CD14-positive monocyte (primary cell): ENCODE measurements at regions not wholly inside any gene's neighbourhood (a gene's known extent, or its start where the extent isn't known, plus 50 kb on each side); places are given as distances from the start of the nearest gene placed in this dataset.

ENCODE experiments used
- DNase-seq, 3 donors: peaks; one replicate each; pipeline ENCODE4 v3.0.0-alpha.2; 2011 to 2022
- H2AFZ ChIP-seq: 2 replicates; pipeline ENCODE4 v1.6.0; 2012; ENCODE audit warnings: mild to moderate bottlenecking, low read depth, low read length, inconsistent platforms; ENCODE audit not compliant: insufficient read depth, poor library complexity, severe bottlenecking
- H3K27ac ChIP-seq, 2 donors: 1 replicate in 1 of 2; 2 replicates in 1 of 2; pipeline ENCODE4 v1.5.1; 2012 to 2013; ENCODE audit warnings: low read length in 2 of 2, control low read depth in 1 of 2, inconsistent platforms in 1 of 2, low read depth in 1 of 2, mild to moderate bottlenecking in 1 of 2
- H3K27me3 ChIP-seq, 2 donors: one replicate each; pipeline versions ENCODE4 v1.6.0 to v1.6.1; 2011 to 2013; ENCODE audit warnings: low read length in 2 of 2; ENCODE audit not compliant: control insufficient read depth in 2 of 2, insufficient read depth in 2 of 2
- H3K36me3 ChIP-seq, 2 donors: replicated peaks in 1 of 2; 1 replicate in 1 of 2; 2 replicates in 1 of 2; pipeline versions ENCODE4 v1.5.1 to v1.6.1; 2012 to 2013; ENCODE audit warnings: low read length in 2 of 2, control low read depth in 1 of 2, inconsistent platforms in 1 of 2, mild to moderate bottlenecking in 1 of 2; ENCODE audit not compliant: insufficient read depth in 2 of 2, control insufficient read depth in 1 of 2
- H3K4me1 ChIP-seq, 2 donors: 1 replicate in 1 of 2; 2 replicates in 1 of 2; pipeline versions ENCODE4 v1.5.1 to v1.6.1; 2012 to 2013; ENCODE audit warnings: low read length in 2 of 2, control low read depth in 1 of 2, inconsistent platforms in 1 of 2, mild to moderate bottlenecking in 1 of 2, moderate library complexity in 1 of 2; ENCODE audit not compliant: insufficient read depth in 2 of 2, control insufficient read depth in 1 of 2
- H3K4me2 ChIP-seq: replicated peaks from 2 replicates; pipeline ENCODE3; 2012; ENCODE audit warnings: low read length, moderate library complexity, mild to moderate bottlenecking; ENCODE audit not compliant: poor library complexity, severe bottlenecking; ENCODE audit errors: extremely low read depth
- H3K4me3 ChIP-seq, 3 experiments: fragments of 200-600 bp in 1 of 3; sonication (generic) in 1 of 3; replicated peaks in 1 of 3; 1 replicate in 2 of 3; 2 replicates in 1 of 3; pipeline ENCODE4 v1.5.1; 2011 to 2013; ENCODE audit warnings: low read length in 3 of 3, mild to moderate bottlenecking in 3 of 3, control low read depth in 2 of 3, low read depth in 2 of 3, inconsistent platforms in 1 of 3, moderate library complexity in 1 of 3
- H3K79me2 ChIP-seq: 2 replicates; pipeline ENCODE4 v1.6.0; 2012; ENCODE audit warnings: mild to moderate bottlenecking, control low read depth, inconsistent platforms, low read length, moderate library complexity; ENCODE audit not compliant: insufficient read depth
- H3K9ac ChIP-seq: 2 replicates; pipeline ENCODE4 v1.6.0; 2017; ENCODE audit warnings: low read length, mild to moderate bottlenecking; ENCODE audit not compliant: insufficient read depth, poor library complexity, severe bottlenecking
- H3K9me3 ChIP-seq, 2 donors: replicated peaks in 1 of 2; 1 replicate in 1 of 2; 2 replicates in 1 of 2; pipeline versions ENCODE4 v1.5.1 to v1.6.1; 2012 to 2013; ENCODE audit warnings: low read length in 2 of 2, control low read depth in 1 of 2; ENCODE audit not compliant: control insufficient read depth in 1 of 2, insufficient read depth in 1 of 2
- H4K20me1 ChIP-seq: 2 replicates; pipeline ENCODE4 v1.6.0; 2012; ENCODE audit warnings: mild to moderate bottlenecking, low read length, control low read depth, moderate library complexity; ENCODE audit not compliant: insufficient read depth
- H3K27ac Mint-ChIP-seq, 7 donors: one replicate each; pipeline ENCODE4 v1.8.0; 2020; ENCODE audit warnings: mild to moderate bottlenecking in 7 of 7, mixed read lengths in 7 of 7, moderate library complexity in 6 of 7, inconsistent platforms in 2 of 7
- H3K27me3 Mint-ChIP-seq, 3 donors: one replicate each; pipeline ENCODE4 v1.8.0; 2021 to 2022; ENCODE audit warnings: low read depth in 3 of 3, mild to moderate bottlenecking in 3 of 3, mixed read lengths in 3 of 3, moderate library complexity in 3 of 3, inconsistent platforms in 1 of 3
- H3K36me3 Mint-ChIP-seq, 2 donors: one replicate each; pipeline ENCODE4 v1.8.0; 2020; ENCODE audit warnings: mixed read lengths in 2 of 2, inconsistent platforms in 1 of 2, mild to moderate bottlenecking in 1 of 2
- H3K4me1 Mint-ChIP-seq: one replicate; pipeline ENCODE4 v1.8.0; 2020; ENCODE audit warnings: mild to moderate bottlenecking, mixed read lengths
- H3K4me3 Mint-ChIP-seq, 2 donors: one replicate each; pipeline ENCODE4 v1.8.0; 2020; ENCODE audit warnings: mild to moderate bottlenecking in 2 of 2, mixed read lengths in 2 of 2, moderate library complexity in 1 of 2
- H3K9me3 Mint-ChIP-seq, 7 donors: one replicate each; pipeline ENCODE4 v1.8.0; 2020 to 2022; ENCODE audit warnings: mixed read lengths in 7 of 7, mild to moderate bottlenecking in 6 of 7, moderate library complexity in 6 of 7, inconsistent platforms in 2 of 7
- WGBS: methylation state at CpG from one replicate; pipeline ENCODE4 v1.1.5; 2013; ENCODE audit warnings: missing lambda C conversion rate; ENCODE audit not compliant: insufficient coverage; 5-methylcytosine and 5-hydroxymethylcytosine counted together
- intact Hi-C, 2 donors: fragments of 100-400 bp; cut with micrococcal nuclease; formaldehyde crosslinking; loops; one replicate each; pipeline versions ENCODE4 v1.15.0 to v1.15.1; 2023
- TF ChIP-seq, protein P1 (sequence below): fragments of 200-600 bp; IDR thresholded peaks from one replicate; pipeline ENCODE4 v1.8.0; 2022; ENCODE audit warnings: antibody characterized with exemption, mild to moderate bottlenecking

DNA sequence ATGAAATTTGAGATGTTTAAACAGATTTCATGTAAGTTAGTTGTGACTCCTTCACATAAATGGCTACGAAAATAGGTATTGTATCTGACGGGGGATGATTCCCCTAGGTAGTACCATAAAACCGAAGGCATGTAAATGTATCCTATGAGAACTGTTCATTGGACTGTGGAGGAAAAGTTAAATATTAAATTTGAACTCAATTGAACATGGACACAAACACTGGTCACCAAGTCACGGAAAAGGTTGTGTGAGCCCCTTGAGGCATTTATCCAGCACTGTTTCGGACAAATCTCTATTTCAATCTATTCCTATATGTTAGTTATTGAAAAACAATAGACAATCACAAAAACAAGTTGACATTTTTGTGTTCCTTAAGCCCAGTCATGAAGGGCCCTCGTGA is 1014.3 kb upstream of the NOVA1 start:
- Histone ChIP-seq H2AFZ (no peak overlapping the region), H4K20me1 (no peaks in the 10 kb centered on the region), H3K27me3 (no peaks in the 10 kb centered on the region), H3K79me2 (no peaks in the 10 kb centered on the region), H3K27ac (no peak overlapping the region), H3K4me3 (no peak overlapping the region), H3K9me3 (no peaks in the 10 kb centered on the region), H3K9ac (no peak overlapping the region), H3K36me3 (no peaks in the 10 kb centered on the region), H3K4me1 (no peaks in the 10 kb centered on the region), H3K4me2 (no peak overlapping the region)
- WGBS: 100% methylated on average over 4 of the region's 6 CpGs
- Mint-ChIP-seq H3K9me3 (peaks cover 0 to 6% (median 0%) of the 10 kb centered on the region in 7 donors), H3K4me1 (no peaks in the 10 kb centered on the region), H3K36me3 (no peaks in the 10 kb centered on the region), H3K27me3 (no peaks in the 10 kb centered on the region), H3K27ac (no peak overlapping the region), H3K4me3 (no peak overlapping the region)
- no peak for DNase-seq
- intact Hi-C loops: no loop called here
- TF ChIP-seq, protein P1, sequence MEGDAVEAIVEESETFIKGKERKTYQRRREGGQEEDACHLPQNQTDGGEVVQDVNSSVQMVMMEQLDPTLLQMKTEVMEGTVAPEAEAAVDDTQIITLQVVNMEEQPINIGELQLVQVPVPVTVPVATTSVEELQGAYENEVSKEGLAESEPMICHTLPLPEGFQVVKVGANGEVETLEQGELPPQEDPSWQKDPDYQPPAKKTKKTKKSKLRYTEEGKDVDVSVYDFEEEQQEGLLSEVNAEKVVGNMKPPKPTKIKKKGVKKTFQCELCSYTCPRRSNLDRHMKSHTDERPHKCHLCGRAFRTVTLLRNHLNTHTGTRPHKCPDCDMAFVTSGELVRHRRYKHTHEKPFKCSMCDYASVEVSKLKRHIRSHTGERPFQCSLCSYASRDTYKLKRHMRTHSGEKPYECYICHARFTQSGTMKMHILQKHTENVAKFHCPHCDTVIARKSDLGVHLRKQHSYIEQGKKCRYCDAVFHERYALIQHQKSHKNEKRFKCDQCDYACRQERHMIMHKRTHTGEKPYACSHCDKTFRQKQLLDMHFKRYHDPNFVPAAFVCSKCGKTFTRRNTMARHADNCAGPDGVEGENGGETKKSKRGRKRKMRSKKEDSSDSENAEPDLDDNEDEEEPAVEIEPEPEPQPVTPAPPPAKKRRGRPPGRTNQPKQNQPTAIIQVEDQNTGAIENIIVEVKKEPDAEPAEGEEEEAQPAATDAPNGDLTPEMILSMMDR: no peak

GRCh38 chr14:27613102-27613501 is 1015.3 kb upstream of the NOVA1 start:
- no peaks in the 10 kb centered on the region for H3K4me1 ChIP-seq
- intact Hi-C loops: no loop called here
- H3K36me3 Mint-ChIP-seq: no peaks in the 10 kb centered on the region

More at GRCh38 chr14:27613102-27613501, 1015.3 kb upstream of the NOVA1 start:
- Histone ChIP-seq H3K9me3 (no peaks in the 10 kb centered on the region), H3K4me2 (no peak overlapping the region), H3K79me2 (no peaks in the 10 kb centered on the region), H3K27ac (no peak overlapping the region), H2AFZ (no peak overlapping the region), H4K20me1 (no peaks in the 10 kb centered on the region), H3K27me3 (no peaks in the 10 kb centered on the region), H3K36me3 (no peaks in the 10 kb centered on the region), H3K9ac (no peak overlapping the region), H3K4me3 (no peak overlapping the region)
- DNase-seq: no peak
- TF ChIP-seq, protein P1: no peak
- no CpG with 5 or more reads among the region's 2 CpGs for WGBS
- no peak overlapping the region for H3K4me3 Mint-ChIP-seq
- H3K9me3 Mint-ChIP-seq: peaks cover 0 to 4% (median 0%) of the 10 kb centered on the region in 7 donors
- H3K27ac Mint-ChIP-seq: no peak overlapping the region
- no peaks in the 10 kb centered on the region for H3K27me3 Mint-ChIP-seq
- H3K4me1 Mint-ChIP-seq: no peaks in the 10 kb centered on the region
